ENCODE measurements at regions not wholly inside any gene's neighbourhood (a gene's known extent, or its start where the extent isn't known, plus 50 kb on each side); places are given as distances from the start of the nearest gene placed in this dataset.
A peak's percentile ranks its signal among the peaks of the same experiment; 100 is the strongest.

GRCh38 chr5:3393920-3394597, 201.6 kb upstream of the IRX1 start:
- no peak for ATAC-seq
- Histone ChIP-seq H3K4me3 (no peak overlapping the region), H3K4me1 (no peaks in the 10 kb centered on the region), H3K9me3 (peaks cover 2% of the 10 kb centered on the region), H3K27ac (no peak overlapping the region), H3K36me3 (no peaks in the 10 kb centered on the region), H3K27me3 (no peaks in the 10 kb centered on the region)
- intact Hi-C loops (cut with DNase I) = no loop called here
- TF ChIP-seq CTCF (IDR thresholded peaks at IDR 0.05) = no peak
- no peak for DNase-seq

- no peaks in the 10 kb centered on the region for H3K36me3 ChIP-seq
- TF ChIP-seq CTCF (IDR thresholded peaks at IDR 0.05) = no peak
- intact Hi-C loops (cut with DNase I) = no loop called here
- no peak overlapping the region for H3K4me3 ChIP-seq
- no peaks in the 10 kb centered on the region for H3K27me3 ChIP-seq
- no peak for ATAC-seq
- no peaks in the 10 kb centered on the region for H3K4me1 ChIP-seq
- H3K9me3 ChIP-seq = no peaks in the 10 kb centered on the region
- DNase-seq = no peak
- no peak overlapping the region for H3K27ac ChIP-seq
Observed at GRCh38 chr5:3393122-3393919, 202.3 kb upstream of the IRX1 start.

- H3K9me3 ChIP-seq = no peaks in the 10 kb centered on the region
- no peak for TF ChIP-seq CTCF (IDR thresholded peaks at IDR 0.05)
- intact Hi-C loops (cut with DNase I) = no loop called here
- H3K4me3 ChIP-seq = no peak overlapping the region
- no peaks in the 10 kb centered on the region for H3K36me3 ChIP-seq
- no peaks in the 10 kb centered on the region for H3K27me3 ChIP-seq
- ATAC-seq = peak; percentile 47
- DNase-seq = no peak
- H3K27ac ChIP-seq = no peak overlapping the region
- H3K4me1 ChIP-seq = no peaks in the 10 kb centered on the region
Observed at GRCh38 chr5:3392306-3392939, 203.2 kb upstream of the IRX1 start.

- intact Hi-C loops (cut with DNase I) = no loop called here
- Histone ChIP-seq H3K4me3 (no peak overlapping the region), H3K36me3 (no peaks in the 10 kb centered on the region), H3K27me3 (no peaks in the 10 kb centered on the region), H3K9me3 (no peaks in the 10 kb centered on the region), H3K4me1 (no peaks in the 10 kb centered on the region), H3K27ac (no peak overlapping the region)
- DNase-seq = no peak
- no peak for ATAC-seq
- TF ChIP-seq CTCF (IDR thresholded peaks at IDR 0.05) = no peak
Observed at GRCh38 chr5:3391210-3391609, 204.4 kb upstream of the IRX1 start.

- intact Hi-C loops (cut with DNase I) = no loop called here
- no peak overlapping the region for H3K27ac ChIP-seq
- no peak for TF ChIP-seq CTCF (IDR thresholded peaks at IDR 0.05)
- no peaks in the 10 kb centered on the region for H3K4me1 ChIP-seq
- DNase-seq (no peak), ATAC-seq (no peak)
- no peaks in the 10 kb centered on the region for H3K27me3 ChIP-seq
- no peak overlapping the region for H3K4me3 ChIP-seq
- H3K9me3 ChIP-seq = no peaks in the 10 kb centered on the region
- H3K36me3 ChIP-seq = no peaks in the 10 kb centered on the region
Observed at GRCh38 chr5:3389471-3390026, 206.1 kb upstream of the IRX1 start.

All from upper lobe of right lung (tissue), 1 donor.